ENCODE measurements at regions not wholly inside any gene's neighbourhood (a gene's known extent, or its start where the extent isn't known, plus 50 kb on each side); places are given as distances from the start of the nearest gene placed in this dataset.
"Not testable (repeated sequence)": the region's sequence is repeated elsewhere in the genome, so short reads cannot be mapped to it uniquely, and the experiment has no call there.

- H3K27ac ChIP-seq (ENCODE audit: low read depth) = no peak overlapping the region
- peaks cover 21% of the 10 kb centered on the region for H3K36me3 Mint-ChIP-seq (ENCODE audit: low read depth)
- H3K36me3 ChIP-seq (ENCODE audit: insufficient read depth) = peaks cover 11% of the 10 kb centered on the region; the same call in 1 of the 2 replicates
- H3K4me3 ChIP-seq = no peak overlapping the region
- no peaks in the 10 kb centered on the region for H3F3A ChIP-seq (replicated peaks; ENCODE audit: low read depth)
- H3K79me2 ChIP-seq (replicated peaks; ENCODE audit: insufficient read depth) = no peaks in the 10 kb centered on the region
- H3K4me1 Mint-ChIP-seq = peaks cover 7% of the 10 kb centered on the region; the same call in 2 of the 3 replicates
- no peaks in the 10 kb centered on the region for H3K4me1 ChIP-seq (ENCODE audit: insufficient read depth)
- H3K9me3 Mint-ChIP-seq = peaks cover 33% of the 10 kb centered on the region
- peaks cover 16% of the 10 kb centered on the region for H3K27me3 Mint-ChIP-seq (ENCODE audit: insufficient read depth, low read depth, poor library complexity)
- no peak overlapping the region for H2AFZ ChIP-seq
- H3K4me3 Mint-ChIP-seq = no peak overlapping the region
- peaks cover 25% of the 10 kb centered on the region for H3K27me3 ChIP-seq (ENCODE audit: insufficient read depth)
- H4K20me1 ChIP-seq (replicated peaks; ENCODE audit: insufficient read depth) = no peaks in the 10 kb centered on the region
- no peaks in the 10 kb centered on the region; the same call in 1 of the 2 replicates for H3K9me2 ChIP-seq (ENCODE audit: insufficient read depth)
- no peak for ATAC-seq
- TF ChIP-seq CREB1 (CRISPR knock-in tag; IDR thresholded peaks at IDR 0.05; ENCODE audit: low read depth) = no peak
- TF ChIP-seq EZH2 (IDR thresholded peaks at IDR 0.05; ENCODE audit: low read depth, unreplicated experiment) = no peak
- no peak for TF ChIP-seq ZNF462 (CRISPR knock-in tag; IDR thresholded peaks at IDR 0.05)
- no peak for TF ChIP-seq ZNF114 (CRISPR knock-in tag; IDR thresholded peaks at IDR 0.05)
- TF ChIP-seq REST (IDR thresholded peaks at IDR 0.05; ENCODE audit: unreplicated experiment) = no peak
- no peak for TF ChIP-seq ZNF331 (CRISPR knock-in tag; IDR thresholded peaks at IDR 0.05; ENCODE audit: low read depth)
- no peak for TF ChIP-seq EZH2phosphoT487 (IDR thresholded peaks at IDR 0.05; ENCODE audit: unreplicated experiment)
- TF ChIP-seq CTCF (conservative IDR thresholded peaks at IDR 0.05; ENCODE audit: low read depth in 2 of 2) = no peak
- TF ChIP-seq JUNB (IDR thresholded peaks at IDR 0.05; ENCODE audit: unreplicated experiment) = no peak
- no peak for TF ChIP-seq POLR2AphosphoS5 (IDR thresholded peaks at IDR 0.05; ENCODE audit: low read depth)
- no peak overlapping the region for H3K4me2 ChIP-seq
- DNase-seq (ENCODE audit: low spot score) = no peak
- no peak overlapping the region for H3K27ac Mint-ChIP-seq
These were observed 150.9 kb upstream of the GRK3 start for GRCh38 chr22:25413620-25414019.

- Mint-ChIP-seq H3K27me3 (ENCODE audit: insufficient read depth, low read depth, poor library complexity) (peaks cover 36% of the 10 kb centered on the region), H3K4me1 (peaks cover 22% of the 10 kb centered on the region), H3K36me3 (ENCODE audit: low read depth) (peaks cover 21% of the 10 kb centered on the region), H3K9me3 (peaks cover 33% of the 10 kb centered on the region)
- Histone ChIP-seq H3K36me3 (ENCODE audit: insufficient read depth) (peaks cover 11% of the 10 kb centered on the region; the same call in 1 of the 2 replicates), H3K4me1 (ENCODE audit: insufficient read depth) (peaks cover 19% of the 10 kb centered on the region), H3K27me3 (ENCODE audit: insufficient read depth) (peaks cover 46% of the 10 kb centered on the region)
- H3F3A ChIP-seq (replicated peaks; ENCODE audit: low read depth); H3K27ac ChIP-seq (ENCODE audit: low read depth); H3K9me2 ChIP-seq (ENCODE audit: insufficient read depth); H3K79me2 ChIP-seq (replicated peaks; ENCODE audit: insufficient read depth); H3K4me3 Mint-ChIP-seq; DNase-seq (ENCODE audit: low spot score); H3K27ac Mint-ChIP-seq; ATAC-seq; H2AFZ ChIP-seq; H3K4me2 ChIP-seq; H4K20me1 ChIP-seq (replicated peaks; ENCODE audit: insufficient read depth); H3K4me3 ChIP-seq: not testable (repeated sequence)
These were observed 148.7 kb upstream of the GRK3 start for GRCh38 chr22:25415731-25416130.

Data from GM23338 (cell line).